Central memory CD8-positive, alpha-beta T cell (primary cell): ENCODE measurements at regions not wholly inside any gene's neighbourhood (a gene's known extent, or its start where the extent isn't known, plus 50 kb on each side); places are given as distances from the start of the nearest gene placed in this dataset.

Experiments
- ATAC-seq: fragments of 150-1000 bp; cut with Tn5 transposase; replicated peaks from 2 replicates; pipeline ENCODE4 v1.10.0; 2022; ENCODE audit warnings: mild to moderate bottlenecking, moderate FRiP score, moderate number of reproducible peaks; ENCODE audit not compliant: poor library complexity, severe bottlenecking; ENCODE audit errors: extremely low read depth
- DNase-seq, 2 donors: peaks; one replicate each; pipeline ENCODE4 v3.0.0; 2021; ENCODE audit warnings: low spot score in 2 of 2
- H3K27ac Mint-ChIP-seq: one replicate; pipeline ENCODE4 v1.8.0; 2022; ENCODE audit warnings: low read depth, mild to moderate bottlenecking, moderate library complexity, mixed read lengths
- H3K27me3 Mint-ChIP-seq: one replicate; pipeline ENCODE4 v1.8.0; 2022; ENCODE audit warnings: mixed read lengths
- H3K36me3 Mint-ChIP-seq: one replicate; pipeline ENCODE4 v1.8.0; 2022; ENCODE audit warnings: mild to moderate bottlenecking, moderate library complexity, mixed read lengths; ENCODE audit not compliant: insufficient read depth
- H3K4me1 Mint-ChIP-seq: one replicate; pipeline ENCODE4 v1.8.0; 2022; ENCODE audit warnings: mixed read lengths
- H3K4me3 Mint-ChIP-seq: one replicate; pipeline ENCODE4 v1.8.0; 2022; ENCODE audit warnings: mild to moderate bottlenecking, moderate library complexity, mixed read lengths
- H3K9me3 Mint-ChIP-seq: one replicate; pipeline ENCODE4 v1.8.0; 2022; ENCODE audit warnings: mixed read lengths

DNA sequence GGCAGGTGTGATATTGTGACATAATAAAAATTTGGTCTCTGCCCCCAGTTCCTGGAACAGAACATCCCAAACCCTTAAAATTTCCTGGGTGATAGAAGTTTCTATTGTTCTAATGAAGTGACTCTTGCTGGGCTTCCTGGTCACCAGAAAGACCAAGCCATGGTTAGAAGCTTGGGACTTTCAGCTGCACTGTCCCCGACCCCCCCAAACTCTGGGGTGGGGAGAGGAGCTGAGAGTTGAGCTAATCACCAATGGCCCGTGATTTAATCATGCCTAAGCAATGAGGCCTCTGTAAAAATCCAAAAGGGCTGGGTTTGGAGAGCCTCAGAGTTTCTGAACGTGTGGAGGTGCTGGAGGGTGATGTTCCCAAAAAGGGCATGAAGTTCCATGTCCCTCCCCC lies 54.8 kb upstream of the FTH1 start:
- H3K27me3 Mint-ChIP-seq: peaks cover 8% of the 10 kb centered on the region
- peaks cover 12% of the 10 kb centered on the region for H3K4me1 Mint-ChIP-seq
- ATAC-seq (no peak), DNase-seq (no peak)
- H3K36me3 Mint-ChIP-seq: peaks cover 10% of the 10 kb centered on the region
- peak overlapping the region; percentile 16 for H3K27ac Mint-ChIP-seq
- no peak overlapping the region for H3K4me3 Mint-ChIP-seq
- peaks cover 7% of the 10 kb centered on the region for H3K9me3 Mint-ChIP-seq

- no peak for DNase-seq
- no peak for ATAC-seq
- Mint-ChIP-seq H3K4me3 (no peak overlapping the region), H3K27ac (no peak overlapping the region), H3K36me3 (peaks cover 7% of the 10 kb centered on the region), H3K4me1 (peaks cover 7% of the 10 kb centered on the region), H3K9me3 (peaks cover 7% of the 10 kb centered on the region), H3K27me3 (peaks cover 8% of the 10 kb centered on the region)
Observed at GRCh38 chr11:62020661-62021060, 53.2 kb upstream of the FTH1 start.

GRCh38 chr11:62018981-62019664 lies 51.7 kb upstream of the FTH1 start:
- DNase-seq (no peak), ATAC-seq (no peak)
- Mint-ChIP-seq H3K27me3 (peaks cover 8% of the 10 kb centered on the region), H3K36me3 (peaks cover 2% of the 10 kb centered on the region), H3K4me1 (no peaks in the 10 kb centered on the region), H3K9me3 (peaks cover 7% of the 10 kb centered on the region), H3K4me3 (no peak overlapping the region), H3K27ac (no peak overlapping the region)

DNA sequence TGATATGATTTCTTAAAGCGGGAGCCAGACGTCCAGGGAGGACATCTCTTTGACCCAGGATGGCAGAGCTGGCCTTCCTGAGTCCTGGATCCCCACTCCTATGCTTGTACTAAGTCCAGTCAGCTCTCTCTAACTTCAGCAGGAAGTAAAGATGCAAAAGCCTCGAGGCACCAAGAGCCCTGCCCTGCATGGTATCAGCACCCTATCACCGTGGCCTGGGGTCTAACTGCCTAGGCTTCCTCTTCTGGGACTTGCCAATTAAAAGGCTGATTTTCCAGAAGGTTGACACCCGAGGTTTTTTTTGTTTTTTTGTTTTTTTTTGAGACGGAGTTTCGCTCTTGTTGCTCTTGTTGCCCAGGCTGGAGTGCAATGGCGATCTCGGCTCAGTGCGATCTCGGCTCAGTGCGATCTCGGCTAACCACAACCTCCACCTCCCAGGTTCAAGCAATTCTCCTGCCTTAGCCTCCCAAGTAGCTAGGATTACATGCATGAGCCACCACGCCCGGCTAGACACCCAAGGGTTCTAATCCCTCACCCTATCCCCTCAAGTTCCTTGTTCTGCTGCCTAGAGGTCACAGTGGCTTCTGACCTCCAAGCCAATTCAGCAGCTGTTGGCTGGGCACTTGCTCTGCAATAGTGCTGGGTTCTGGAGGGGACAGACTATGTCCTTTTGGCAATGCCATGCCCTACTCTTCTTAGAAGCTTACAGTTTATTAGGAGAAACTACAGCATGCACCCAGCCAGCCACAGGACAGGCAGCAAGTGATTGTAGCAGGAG lies 50.6 kb upstream of the FTH1 start:
- ATAC-seq (no peak), DNase-seq (no peak)
- H3K9me3 Mint-ChIP-seq: peaks cover 7% of the 10 kb centered on the region
- H3K4me1 Mint-ChIP-seq: no peaks in the 10 kb centered on the region
- H3K27me3 Mint-ChIP-seq: peaks cover 9% of the 10 kb centered on the region
- H3K36me3 Mint-ChIP-seq: peaks cover 2% of the 10 kb centered on the region
- H3K4me3 Mint-ChIP-seq: no peak overlapping the region
- no peak overlapping the region for H3K27ac Mint-ChIP-seq
